NT2/D1 (cell line): ENCODE measurements at regions not wholly inside any gene's neighbourhood (a gene's known extent, or its start where the extent isn't known, plus 50 kb on each side); places are given as distances from the start of the nearest gene placed in this dataset.

Source experiments
- YY1 ChIP-seq: IDR thresholded peaks from 2 replicates; pipeline ENCODE4 v1.6.1; 2011; ENCODE audit not compliant: insufficient read length, insufficient read depth
- ZNF274 ChIP-seq: IDR thresholded peaks from 2 replicates; pipeline ENCODE4 v1.6.1; 2011; ENCODE audit warnings: mild to moderate bottlenecking, low read depth, low read length

DNA sequence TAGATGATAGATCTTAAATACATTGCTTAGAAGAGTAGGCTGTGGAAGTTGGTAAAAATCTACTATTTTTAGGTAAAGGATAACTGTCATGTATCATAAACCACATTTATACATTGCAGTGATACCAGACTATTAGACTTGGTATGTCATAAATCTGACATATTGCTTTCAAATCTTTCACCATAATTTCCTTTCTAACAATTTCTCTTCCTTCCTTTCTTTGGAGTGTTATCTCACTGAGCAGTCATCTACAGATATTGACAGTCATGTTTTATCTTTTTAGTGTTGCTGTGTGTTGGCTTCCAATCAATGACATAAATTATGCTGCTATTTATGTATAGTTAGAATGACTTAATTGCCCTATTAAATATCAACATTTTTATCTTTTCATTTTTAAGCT, 588.7 kb downstream of the TUSC7 start:
- no peak for TF ChIP-seq ZNF274
- TF ChIP-seq YY1 = no peak
